HUES6 (cell line): ENCODE measurements at regions not wholly inside any gene's neighbourhood (a gene's known extent, or its start where the extent isn't known, plus 50 kb on each side); places are given as distances from the start of the nearest gene placed in this dataset.
"Not testable (repeated sequence)": the region's sequence is repeated elsewhere in the genome, so short reads cannot be mapped to it uniquely, and the experiment has no call there.

ENCODE experiments used
- H3K27ac ChIP-seq: 2 replicates; pipeline ENCODE4 v1.7.0; 2013; ENCODE audit warnings: low read depth, mild to moderate bottlenecking, low read length, inconsistent platforms
- H3K27me3 ChIP-seq: 2 replicates; pipeline ENCODE4 v1.6.1; 2013; ENCODE audit warnings: low read length; ENCODE audit not compliant: control insufficient read depth, insufficient read depth
- H3K36me3 ChIP-seq: 2 replicates; pipeline ENCODE4 v1.6.1; 2013; ENCODE audit warnings: low read length; ENCODE audit not compliant: control insufficient read depth, insufficient read depth
- H3K4me1 ChIP-seq: 2 replicates; pipeline ENCODE4 v1.6.1; 2013; ENCODE audit warnings: low read length; ENCODE audit not compliant: control insufficient read depth, insufficient read depth
- H3K4me3 ChIP-seq: 2 replicates; pipeline ENCODE4 v1.5.1; 2013; ENCODE audit warnings: low read depth, low read length
- H3K9ac ChIP-seq: one replicate; pipeline ENCODE4 v1.6.1; 2013; ENCODE audit warnings: mild to moderate bottlenecking, low read length
- H3K9me3 ChIP-seq: 2 replicates; pipeline ENCODE4 v1.6.1; 2013; ENCODE audit warnings: low read depth, low read length; ENCODE audit not compliant: control insufficient read depth, insufficient read depth

DNA sequence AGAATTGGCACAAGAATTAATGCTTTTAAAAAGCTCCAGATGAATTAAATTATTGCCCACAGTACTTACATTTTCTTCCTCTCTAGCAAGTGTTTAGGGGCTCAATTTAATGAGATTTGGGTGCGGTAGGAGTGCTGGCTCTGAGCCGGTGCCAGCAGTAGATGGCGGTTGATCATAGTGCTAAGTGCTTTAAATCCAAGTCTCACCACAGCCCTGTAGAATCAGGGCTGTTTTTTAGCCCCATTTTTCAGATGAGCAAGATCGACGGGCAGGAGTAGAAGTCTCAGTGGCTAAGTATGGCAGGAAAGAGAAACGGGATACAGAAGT, 136.9 kb upstream of the SALL4 start:
- Histone ChIP-seq H3K4me3 (no peak overlapping the region), H3K9ac (no peak overlapping the region)

DNA sequence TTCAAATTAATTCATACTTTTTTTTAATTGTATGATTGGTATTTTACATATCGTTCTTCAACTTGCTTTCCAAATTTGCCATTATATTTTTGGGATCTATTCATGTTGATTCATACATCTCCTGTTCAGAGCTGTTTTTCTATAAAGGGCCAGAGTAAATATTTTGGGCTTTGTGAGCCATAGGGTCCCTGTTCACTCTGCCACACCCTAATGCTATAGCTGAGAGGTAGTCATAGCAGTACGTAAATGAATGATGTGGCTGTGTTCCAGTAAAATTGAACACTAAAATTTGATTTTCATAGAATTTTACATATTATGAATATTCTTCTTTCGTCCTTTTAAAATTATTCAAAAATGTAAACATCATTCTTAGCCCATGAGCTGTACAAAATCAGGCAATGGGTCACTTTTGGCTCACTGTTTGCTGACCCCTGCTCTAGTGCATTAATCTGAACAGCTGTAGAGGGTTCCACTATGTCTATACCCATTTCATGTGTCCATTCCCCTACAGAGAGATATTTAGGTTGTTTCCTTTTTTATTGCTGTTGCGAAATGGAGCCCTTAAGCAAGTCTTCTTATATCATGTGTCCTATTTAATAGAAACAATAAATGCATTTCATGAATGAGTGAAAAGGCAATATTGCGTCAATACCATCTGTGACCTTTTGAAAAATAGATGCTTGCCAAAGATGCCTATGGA, 136.4 kb upstream of the SALL4 start:
- no peaks in the 10 kb centered on the region for H3K36me3 ChIP-seq
- no peak overlapping the region for H3K27ac ChIP-seq
- H3K9ac ChIP-seq, result no peak overlapping the region
- H3K9me3 ChIP-seq, result 0 out of 2 replicates have a peak, but pooled peaks cover 2% of the 10 kb centered on the region
- no peaks in the 10 kb centered on the region for H3K27me3 ChIP-seq
- peaks cover 9% of the 10 kb centered on the region; the same call in 1 of the 2 replicates for H3K4me1 ChIP-seq
- no peak overlapping the region for H3K4me3 ChIP-seq

More for the DNA sequence above, 136.9 kb upstream of the SALL4 start:
- H3K9me3 ChIP-seq, result 0 out of 2 replicates have a peak, but pooled peaks cover 2% of the 10 kb centered on the region
- H3K36me3 ChIP-seq, result no peaks in the 10 kb centered on the region
- H3K4me1 ChIP-seq, result peaks cover 9% of the 10 kb centered on the region; the same call in 1 of the 2 replicates
- H3K27me3 ChIP-seq, result no peaks in the 10 kb centered on the region
- no peak overlapping the region for H3K27ac ChIP-seq

DNA sequence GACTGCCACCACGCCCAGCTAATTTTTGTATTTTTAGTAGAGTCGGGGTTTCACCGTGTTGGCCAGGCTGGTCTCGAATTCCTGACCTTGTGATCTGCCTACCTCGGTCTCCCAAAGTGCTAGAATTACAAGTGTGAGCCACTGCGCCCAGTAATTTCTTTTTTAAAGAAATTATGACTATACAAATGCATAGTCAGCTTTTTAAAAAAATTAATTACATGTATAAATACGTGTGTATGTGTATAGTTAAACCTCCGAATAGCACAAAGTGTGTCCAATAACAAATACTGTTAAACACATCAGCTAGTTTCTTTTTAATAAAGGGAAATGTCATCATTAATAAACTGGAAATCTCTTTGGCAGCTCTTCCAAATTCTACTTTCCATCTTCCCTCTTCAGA, 135.5 kb upstream of the SALL4 start:
- peaks cover 9% of the 10 kb centered on the region; the same call in 1 of the 2 replicates for H3K4me1 ChIP-seq
- no peak overlapping the region for H3K27ac ChIP-seq
- H3K36me3 ChIP-seq, result no peaks in the 10 kb centered on the region
- H3K9ac ChIP-seq, result no peak overlapping the region
- no peaks in the 10 kb centered on the region for H3K27me3 ChIP-seq
- 0 out of 2 replicates have a peak, but pooled peaks cover 2% of the 10 kb centered on the region for H3K9me3 ChIP-seq
- no peak overlapping the region for H3K4me3 ChIP-seq

DNA sequence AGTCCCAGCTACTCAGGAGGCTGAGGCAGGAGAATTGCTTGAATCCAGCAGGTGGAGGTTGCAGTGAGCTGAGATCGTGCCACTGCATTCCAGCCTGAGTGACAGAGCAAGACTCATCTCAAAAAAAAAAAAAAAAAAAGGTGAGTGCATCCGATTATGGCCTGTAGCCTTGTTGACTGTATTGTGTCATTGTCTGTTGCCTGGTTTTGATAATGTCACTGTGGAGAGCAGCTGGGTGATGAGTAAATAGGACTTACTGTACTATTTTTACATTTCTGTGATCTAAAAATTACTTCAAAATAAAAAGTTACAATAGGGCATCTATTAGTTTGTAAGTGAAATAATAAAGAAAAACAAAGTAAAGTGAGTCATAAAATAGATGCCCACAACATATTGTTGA, 134.1 kb upstream of the SALL4 start:
- no peak overlapping the region for H3K9ac ChIP-seq
- H3K4me1 ChIP-seq, result peaks cover 13% of the 10 kb centered on the region; the same call in 1 of the 2 replicates
- no peak overlapping the region for H3K27ac ChIP-seq
- no peaks in the 10 kb centered on the region for H3K27me3 ChIP-seq
- no peak overlapping the region for H3K4me3 ChIP-seq
- H3K9me3 ChIP-seq, result 0 out of 2 replicates have a peak, but pooled peaks cover 2% of the 10 kb centered on the region
- H3K36me3 ChIP-seq, result no peaks in the 10 kb centered on the region

DNA sequence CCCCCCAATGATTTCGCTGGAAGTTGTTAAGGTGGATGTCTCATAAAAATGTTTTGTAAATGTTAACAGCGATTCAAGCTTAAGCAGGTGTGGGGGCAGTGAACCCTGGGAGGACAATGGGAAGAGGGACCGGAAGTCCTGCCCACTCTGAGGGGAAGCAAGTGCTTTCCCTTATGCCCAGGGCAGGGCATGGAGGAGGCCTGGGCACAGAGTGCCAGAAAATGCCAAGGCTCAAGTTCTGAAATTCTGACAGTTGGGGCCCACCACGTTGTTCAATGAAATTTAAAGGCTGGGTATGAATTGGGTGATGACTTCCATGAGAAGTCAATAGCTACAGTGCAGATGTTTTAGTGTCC, 132.7 kb upstream of the SALL4 start:
- no peak overlapping the region; the same call in 1 of the 2 replicates for H3K27ac ChIP-seq
- H3K9me3 ChIP-seq, result 0 out of 2 replicates have a peak, but pooled peaks cover under 1% of the 10 kb centered on the region
- H3K36me3 ChIP-seq, result no peaks in the 10 kb centered on the region
- no peaks in the 10 kb centered on the region for H3K27me3 ChIP-seq
- H3K9ac ChIP-seq, result no peak overlapping the region
- H3K4me3 ChIP-seq, result no peak overlapping the region
- peaks cover 22% of the 10 kb centered on the region; the same call in 1 of the 2 replicates for H3K4me1 ChIP-seq

DNA sequence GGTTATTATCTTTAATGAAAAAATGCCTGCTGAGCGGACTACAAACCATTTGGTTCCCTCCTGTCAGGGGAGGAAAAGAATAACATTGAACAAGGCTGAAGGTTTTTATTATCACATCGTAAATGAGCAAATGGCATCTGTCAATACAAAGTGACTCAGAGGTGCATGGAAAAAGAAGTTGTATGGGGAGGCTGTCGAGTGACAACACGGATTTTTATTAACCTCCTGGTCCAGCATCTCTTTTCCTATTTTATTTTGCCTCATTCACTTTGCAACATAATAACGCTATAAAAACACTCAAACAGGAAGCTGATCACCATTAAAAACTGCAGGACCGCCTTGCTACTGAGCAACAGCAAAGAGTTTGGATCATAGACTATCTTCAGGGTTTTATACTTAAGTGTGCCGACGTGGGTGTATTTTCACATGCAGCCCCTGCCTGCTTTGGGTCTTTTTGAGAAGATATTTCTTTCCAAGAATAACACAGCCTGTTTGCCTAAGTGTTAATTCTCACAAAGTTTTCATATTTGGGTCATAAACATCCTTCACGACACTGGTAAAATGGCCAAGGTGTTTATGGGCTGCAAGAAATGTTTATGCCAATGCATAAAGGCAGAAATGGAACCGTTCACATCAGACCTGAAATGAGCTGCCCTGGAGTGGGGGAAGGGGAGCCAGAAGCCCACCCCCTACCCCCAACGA, 132.1 kb upstream of the SALL4 start:
- Histone ChIP-seq H3K27ac (peak overlapping the region; percentile 68; the same call in 1 of the 2 replicates), H3K9ac (peak overlapping the region; percentile 54), H3K9me3 (no peaks in the 10 kb centered on the region), H3K4me3 (no peak overlapping the region), H3K27me3 (no peaks in the 10 kb centered on the region), H3K36me3 (no peaks in the 10 kb centered on the region), H3K4me1 (peaks cover 22% of the 10 kb centered on the region; the same call in 1 of the 2 replicates)

DNA sequence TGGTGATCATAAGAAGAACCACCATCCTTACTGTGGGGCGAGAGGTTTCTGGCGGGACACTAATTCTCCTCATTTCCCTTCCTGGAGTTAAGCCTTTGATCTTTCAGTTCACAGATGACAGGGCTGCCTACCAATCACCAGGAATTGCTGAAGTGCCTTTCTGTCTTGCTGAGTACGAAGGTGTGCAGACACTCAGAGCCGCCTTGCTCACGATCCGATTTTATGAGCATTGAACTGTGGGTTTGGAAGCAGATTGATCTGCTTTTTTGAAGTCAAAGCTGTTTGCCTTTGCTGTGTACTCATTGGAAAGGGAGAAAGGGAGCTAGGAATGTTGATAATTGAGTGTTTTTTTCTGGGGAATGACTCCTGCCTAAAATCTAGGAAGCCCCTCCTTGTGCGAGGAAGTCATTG, 129.1 kb upstream of the SALL4 start:
- Histone ChIP-seq H3K4me1 (peaks cover 29% of the 10 kb centered on the region; the same call in 1 of the 2 replicates), H3K27me3 (no peaks in the 10 kb centered on the region), H3K9me3 (no peaks in the 10 kb centered on the region), H3K9ac (peak overlapping the region; percentile 13), H3K27ac (no peak overlapping the region; the same call in 1 of the 2 replicates), H3K36me3 (no peaks in the 10 kb centered on the region), H3K4me3 (no peak overlapping the region)

DNA sequence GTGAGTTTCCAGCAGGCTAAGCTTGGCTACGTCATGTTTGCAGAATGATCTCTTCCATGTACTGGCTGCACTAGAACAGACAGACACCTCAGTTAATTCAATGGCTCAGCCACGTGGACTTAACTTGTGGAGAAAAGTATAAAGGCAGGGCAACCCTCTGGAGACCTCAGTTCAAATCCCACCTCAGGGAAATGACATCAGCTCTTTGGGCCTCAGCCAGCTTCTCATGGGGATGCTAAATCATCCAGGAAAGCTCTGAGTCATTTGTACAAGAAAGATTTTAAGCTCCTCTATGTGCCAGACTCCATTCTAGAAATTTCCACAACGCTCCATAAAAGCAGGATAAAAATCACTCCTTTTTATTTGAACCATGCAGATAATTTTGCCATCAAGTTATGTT, 128.5 kb upstream of the SALL4 start:
- Histone ChIP-seq H3K4me3 (no peak overlapping the region), H3K4me1 (peaks cover 29% of the 10 kb centered on the region; the same call in 1 of the 2 replicates), H3K9me3 (no peaks in the 10 kb centered on the region), H3K9ac (peak overlapping the region; percentile 13), H3K36me3 (no peaks in the 10 kb centered on the region), H3K27me3 (no peaks in the 10 kb centered on the region), H3K27ac (no peak overlapping the region; the same call in 1 of the 2 replicates)

DNA sequence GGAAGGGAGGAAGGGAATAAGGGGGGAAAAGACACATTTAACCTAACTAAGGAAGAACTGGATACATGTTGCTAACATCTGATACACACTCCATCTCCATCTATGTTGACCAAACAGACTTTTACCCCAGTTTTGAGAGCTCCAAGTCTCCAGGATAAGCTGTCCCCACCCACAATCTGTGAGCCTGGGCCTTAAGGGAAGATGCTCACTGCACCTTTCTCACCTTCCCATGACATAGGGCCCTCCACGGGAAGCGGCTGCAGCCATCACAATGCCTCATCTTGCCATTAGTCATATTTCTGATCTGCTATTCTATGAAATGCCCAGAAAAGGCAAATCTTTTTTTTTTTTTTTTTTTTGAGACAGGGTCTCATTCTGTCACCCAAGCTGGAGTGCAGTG, 126.6 kb upstream of the SALL4 start:
- Histone ChIP-seq H3K4me1 (peaks cover 20% of the 10 kb centered on the region; the same call in 1 of the 2 replicates), H3K36me3 (no peaks in the 10 kb centered on the region), H3K9ac (no peak overlapping the region), H3K4me3 (no peak overlapping the region), H3K9me3 (no peaks in the 10 kb centered on the region), H3K27me3 (no peaks in the 10 kb centered on the region), H3K27ac (no peak overlapping the region)

DNA sequence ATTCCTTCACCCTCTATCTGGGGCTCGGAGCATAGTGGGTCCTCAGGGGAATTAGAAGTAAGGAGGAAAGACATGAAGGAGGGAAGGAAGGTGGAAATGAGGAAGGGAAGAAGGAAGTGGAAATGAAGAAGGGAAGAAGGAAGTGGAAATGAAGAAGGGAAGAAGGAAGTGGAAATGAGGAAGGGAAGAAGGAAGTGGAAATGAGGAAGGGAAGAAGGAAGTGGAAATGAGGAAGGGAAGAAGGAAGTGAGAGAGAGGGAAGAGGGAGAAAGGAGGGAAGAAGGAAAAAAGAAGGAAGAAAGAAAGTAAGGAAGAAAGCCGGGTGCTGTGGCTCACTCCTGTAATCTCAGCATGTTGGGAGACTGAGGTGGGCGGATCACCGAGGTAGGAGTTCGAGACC, 125.6 kb upstream of the SALL4 start:
- not testable (repeated sequence) for H3K9me3 ChIP-seq, H3K4me3 ChIP-seq, H3K27ac ChIP-seq, H3K36me3 ChIP-seq, H3K9ac ChIP-seq, H3K27me3 ChIP-seq
- peaks cover 20% of the 10 kb centered on the region; the same call in 1 of the 2 replicates for H3K4me1 ChIP-seq

DNA sequence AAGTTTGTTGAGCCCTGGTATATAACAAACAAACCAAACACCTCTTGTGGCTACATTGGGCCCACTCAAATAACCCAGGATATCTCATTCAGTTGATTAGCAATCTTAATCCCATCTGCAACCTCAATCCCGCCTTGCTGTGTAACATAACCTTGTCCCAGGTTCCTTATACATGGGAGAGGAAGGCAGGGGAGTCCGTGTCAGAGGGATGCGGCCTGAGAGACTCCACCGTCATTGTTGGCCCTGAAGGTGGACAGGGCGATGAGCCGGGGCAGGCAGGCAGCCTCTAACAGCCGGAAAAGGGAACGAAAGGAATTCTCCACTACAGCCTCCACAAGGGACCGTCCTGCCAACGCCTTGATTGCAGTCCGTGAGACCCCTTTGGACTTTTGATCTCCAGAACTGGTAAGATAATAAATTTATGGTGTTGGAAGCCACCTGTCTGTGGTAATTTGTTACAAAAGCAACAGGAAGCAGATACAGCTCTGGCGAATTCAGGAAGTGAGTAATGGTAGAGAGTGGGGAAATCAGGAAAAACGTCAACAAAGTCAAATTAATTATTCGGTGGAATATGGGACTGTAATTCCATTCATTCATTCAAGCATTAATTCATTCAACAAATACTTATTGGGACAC, 124.5 kb upstream of the SALL4 start:
- no peak overlapping the region for H3K27ac ChIP-seq
- H3K4me3 ChIP-seq, result no peak overlapping the region
- no peak overlapping the region for H3K9ac ChIP-seq
- no peaks in the 10 kb centered on the region for H3K36me3 ChIP-seq
- peaks cover 20% of the 10 kb centered on the region; the same call in 1 of the 2 replicates for H3K4me1 ChIP-seq
- H3K27me3 ChIP-seq, result no peaks in the 10 kb centered on the region
- H3K9me3 ChIP-seq, result no peaks in the 10 kb centered on the region
